HG03280 (cell line): ENCODE measurements at regions not wholly inside any gene's neighbourhood (a gene's known extent, or its start where the extent isn't known, plus 50 kb on each side); places are given as distances from the start of the nearest gene placed in this dataset.

ENCODE experiments used
- ATAC-seq: cut with Tn5 transposase; IDR thresholded peaks from one replicate; pipeline ENCODE4 v1.9.1; 2021; ENCODE audit warnings: mild to moderate bottlenecking, moderate library complexity; ENCODE audit not compliant: unreplicated experiment

DNA sequence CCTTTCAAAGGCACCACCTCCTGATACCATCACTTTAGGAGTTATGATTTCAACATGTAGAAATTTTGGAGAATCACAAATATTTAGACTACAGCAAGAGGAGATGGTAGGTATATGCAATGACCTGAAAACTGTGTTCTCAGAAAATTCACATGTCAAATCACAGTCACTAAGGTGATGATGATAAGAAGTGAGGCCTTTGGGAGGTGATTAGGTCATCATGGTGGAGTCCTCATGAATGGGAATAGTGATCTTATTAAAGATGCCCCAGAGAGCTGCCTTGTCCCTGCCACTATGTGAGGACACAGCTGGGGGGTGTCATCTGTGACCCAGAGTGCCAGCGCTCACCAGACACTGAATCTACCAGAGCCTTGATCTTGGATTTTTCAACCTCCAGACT, 513.5 kb upstream of the TUSC1 start:
- no peak for ATAC-seq

DNA sequence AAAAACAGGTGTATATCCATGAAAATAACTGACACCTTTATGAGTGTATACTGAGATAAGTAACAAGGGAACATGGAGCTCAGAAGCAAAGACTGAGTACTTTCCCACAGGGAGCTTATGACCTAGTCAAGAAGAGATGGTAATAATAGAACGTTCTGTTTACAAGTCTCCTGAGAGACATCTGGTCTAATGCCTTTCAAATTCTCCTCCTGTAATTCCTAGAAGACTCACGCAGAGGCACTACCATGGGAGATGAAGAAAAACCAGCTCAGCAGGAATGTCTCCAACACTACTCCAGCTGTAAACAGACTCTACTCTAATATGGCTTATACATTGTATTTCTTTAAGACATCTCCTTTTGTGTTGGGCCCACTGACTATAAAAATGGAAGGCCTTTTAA, 503.6 kb upstream of the TUSC1 start:
- ATAC-seq: no peak

DNA sequence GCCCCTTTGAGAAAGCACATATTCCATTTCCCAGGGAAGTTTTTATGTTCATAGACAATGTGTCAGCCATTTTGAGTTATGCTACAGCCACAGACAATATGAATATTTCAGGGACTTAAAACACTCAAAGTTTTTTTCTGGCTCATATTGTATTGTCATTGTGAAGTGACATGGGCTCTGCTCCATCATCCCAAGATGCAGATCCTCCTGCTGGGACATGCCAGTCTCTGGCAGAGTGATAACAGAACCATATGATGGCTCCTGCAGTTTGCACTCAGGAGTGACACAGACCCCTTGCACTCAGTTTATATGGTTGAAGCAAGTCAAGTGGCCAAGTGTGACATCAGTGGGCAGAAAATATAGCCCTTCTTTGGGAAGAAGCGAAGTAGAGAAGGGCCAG, 498.4 kb upstream of the TUSC1 start:
- no peak for ATAC-seq

DNA sequence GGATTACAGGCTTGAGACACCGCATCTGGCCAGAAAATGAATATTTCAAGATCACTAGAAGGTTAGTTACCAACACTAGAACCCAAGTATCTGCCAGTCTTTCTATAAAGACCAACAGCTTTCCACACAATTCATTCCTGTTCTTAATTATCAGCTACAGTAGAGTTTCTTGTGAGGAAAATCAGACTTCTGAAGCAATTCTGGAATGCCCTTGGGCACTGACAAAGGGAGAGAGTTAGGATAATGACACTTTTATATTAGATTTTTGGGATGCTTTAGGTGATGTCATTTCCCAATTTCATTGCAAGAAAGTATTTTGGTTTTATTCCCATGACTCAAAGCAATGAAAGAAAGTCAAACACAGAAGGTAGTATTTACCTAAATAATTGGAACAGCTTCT, 497.0 kb upstream of the TUSC1 start:
- no peak for ATAC-seq

DNA sequence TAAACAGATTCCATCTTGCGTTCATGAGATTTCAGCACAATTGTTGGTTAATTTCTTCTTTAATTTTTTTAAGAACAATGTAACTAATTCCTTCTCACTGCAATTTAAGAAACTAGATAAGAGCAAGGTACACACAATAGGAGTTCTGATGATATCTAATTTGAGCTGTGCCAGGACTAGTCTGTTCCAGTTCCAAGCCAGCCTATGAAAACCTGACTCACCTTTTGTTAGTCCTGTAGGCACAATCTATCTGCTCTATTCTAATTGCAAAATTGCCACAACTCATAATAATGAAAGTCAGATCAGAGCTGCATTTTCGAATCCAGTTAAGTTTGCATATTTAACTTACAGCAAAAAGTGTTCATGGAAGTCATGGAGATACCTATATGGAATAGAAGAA, 494.1 kb upstream of the TUSC1 start:
- no peak for ATAC-seq

DNA sequence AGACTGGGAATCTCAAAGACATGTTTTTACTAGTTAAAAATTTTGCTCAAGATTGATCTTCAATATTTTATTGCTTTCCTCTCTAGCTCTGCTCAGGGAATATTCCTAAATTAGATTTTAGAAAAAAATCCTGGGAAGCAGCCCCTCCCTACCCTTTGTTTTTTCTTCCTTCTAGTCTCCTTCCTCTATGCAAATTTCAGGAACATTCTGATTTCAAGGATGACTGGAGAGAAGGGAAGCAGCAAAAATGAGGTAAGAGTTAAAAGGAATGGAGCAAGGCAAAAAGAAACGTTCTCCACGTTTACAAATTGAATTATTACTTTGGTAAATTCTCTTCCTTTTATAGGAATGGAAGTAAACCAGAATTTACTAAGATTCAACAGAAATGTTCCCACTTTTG, 493.4 kb upstream of the TUSC1 start:
- ATAC-seq: no peak

DNA sequence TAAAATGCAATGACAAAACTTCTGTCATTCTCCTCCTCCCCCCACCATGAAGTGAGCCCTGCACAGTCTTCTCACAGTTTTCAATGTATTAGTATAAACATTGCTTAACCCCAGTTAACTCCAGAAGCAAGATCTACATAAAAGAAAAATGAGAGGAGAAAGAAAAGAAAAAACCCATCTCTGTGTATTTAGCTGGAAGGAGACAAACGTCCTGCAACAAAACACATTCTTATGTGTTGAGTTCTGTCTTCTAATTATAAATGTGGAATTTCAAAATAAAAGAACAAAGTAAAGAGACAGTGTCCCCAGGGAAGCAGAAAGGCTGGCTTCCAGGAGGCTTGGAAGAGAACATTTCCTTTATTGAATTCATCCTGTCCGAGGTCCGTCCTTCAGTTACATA, 491.9 kb upstream of the TUSC1 start:
- ATAC-seq: no peak

DNA sequence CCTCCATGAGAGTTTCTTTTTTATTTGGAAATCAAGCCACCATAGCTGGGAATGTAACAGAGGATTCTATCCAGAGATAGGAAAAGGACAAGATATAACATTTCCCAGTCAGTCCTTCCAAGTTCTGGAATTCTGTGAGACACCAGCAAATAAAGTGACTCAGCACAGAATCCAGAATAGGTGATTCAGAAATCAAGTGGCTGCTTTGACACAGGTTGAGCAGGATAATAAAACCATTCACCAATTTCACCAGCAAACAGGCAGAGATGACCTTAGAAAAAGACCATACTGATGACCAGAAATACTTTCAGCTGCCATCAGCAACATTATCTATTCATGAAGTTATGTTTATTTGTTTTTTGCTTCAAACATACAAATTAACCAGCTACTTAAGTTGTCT, 491.5 kb upstream of the TUSC1 start:
- ATAC-seq: no peak

DNA sequence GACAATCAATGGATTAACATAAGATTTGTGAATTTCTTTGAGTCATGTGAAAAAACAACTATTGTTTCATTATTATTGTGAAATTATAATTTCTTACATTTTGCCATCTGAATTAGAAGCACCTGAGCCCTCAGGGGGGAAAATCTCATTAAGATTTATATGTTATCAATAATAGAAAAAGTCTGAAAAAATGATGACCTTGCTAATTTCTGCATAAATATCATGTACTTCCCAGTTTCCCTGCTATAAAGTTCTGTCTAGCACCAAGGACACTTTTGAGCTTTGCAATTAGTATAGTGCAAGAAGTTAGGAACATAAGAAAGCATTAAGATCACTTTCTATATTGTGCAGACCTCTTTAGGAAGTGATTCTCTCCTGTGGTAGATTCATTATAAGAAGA, 488.3 kb upstream of the TUSC1 start:
- no peak for ATAC-seq

DNA sequence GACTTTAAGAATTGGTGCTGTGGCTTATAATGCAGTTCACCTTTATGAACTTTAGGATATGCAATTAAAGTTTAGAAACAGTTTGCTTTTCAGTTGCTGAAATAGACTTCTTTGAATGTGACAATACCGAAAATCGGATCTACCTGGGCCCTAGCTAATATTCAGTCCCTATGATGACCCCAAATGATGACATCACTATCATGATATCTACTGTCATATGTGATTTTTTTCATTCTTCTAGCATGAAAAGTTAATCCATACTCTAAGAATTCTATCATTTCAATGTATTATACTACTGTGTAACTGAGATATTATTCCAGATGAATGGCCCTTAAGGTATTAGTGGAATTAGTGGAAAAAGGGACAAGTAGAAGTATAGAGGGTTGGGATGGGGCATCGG, 487.2 kb upstream of the TUSC1 start:
- ATAC-seq: no peak

DNA sequence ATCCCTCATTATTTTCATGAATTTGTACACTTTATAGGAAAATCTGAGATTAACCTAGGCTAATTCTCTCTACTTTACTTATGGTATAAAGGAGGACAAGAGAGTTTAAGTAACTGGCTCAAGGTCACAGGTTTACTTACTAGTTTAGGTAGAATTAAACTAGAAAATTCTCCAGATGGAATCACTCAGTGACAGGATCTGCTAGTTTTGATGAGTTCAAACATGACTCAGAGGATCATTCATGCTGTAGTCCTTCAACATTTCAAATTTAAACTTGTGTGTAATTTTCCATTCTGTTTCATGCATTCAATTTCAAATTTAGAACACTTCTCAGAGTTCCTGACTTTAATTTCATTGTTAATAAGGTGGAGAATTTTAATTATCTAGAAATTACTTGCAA, 485.7 kb upstream of the TUSC1 start:
- ATAC-seq: no peak

DNA sequence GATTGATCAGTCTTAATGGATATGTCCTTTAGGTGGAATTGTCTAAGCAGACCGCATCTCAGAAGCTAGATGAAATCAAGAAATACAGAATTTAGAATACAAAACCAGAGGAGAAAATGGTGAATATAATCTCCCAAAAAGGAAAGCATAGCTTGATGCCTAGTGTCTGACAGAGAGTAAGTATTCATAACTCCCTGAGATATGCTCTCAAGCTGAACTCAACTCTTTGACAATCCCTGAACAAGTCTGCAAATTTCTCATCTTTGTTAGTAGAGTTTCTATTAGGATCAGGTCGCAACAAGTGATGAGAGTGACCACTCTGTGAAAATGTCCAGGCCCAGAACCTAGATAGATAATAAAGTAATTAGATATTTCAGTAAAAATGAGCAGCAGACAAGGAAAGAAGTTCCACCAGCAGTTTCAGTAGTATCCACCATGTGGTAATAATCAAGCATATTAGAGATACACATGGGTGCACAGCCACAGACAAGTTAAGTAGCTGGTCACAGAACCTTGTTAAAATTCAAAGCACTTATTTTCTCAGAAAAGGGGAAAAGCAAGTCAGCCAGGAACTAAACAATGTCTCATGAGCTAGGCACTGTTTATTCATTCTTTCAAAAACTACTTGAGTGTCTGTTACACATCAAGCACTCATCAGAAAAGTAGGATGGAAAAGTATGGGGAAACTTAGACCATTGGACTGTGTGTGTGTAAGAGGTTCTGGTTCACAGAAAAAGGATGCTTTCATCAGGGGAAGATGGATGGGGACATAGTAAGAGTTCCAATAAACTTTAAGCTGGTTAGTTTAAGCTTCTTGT, 481.5 kb upstream of the TUSC1 start:
- no peak for ATAC-seq

DNA sequence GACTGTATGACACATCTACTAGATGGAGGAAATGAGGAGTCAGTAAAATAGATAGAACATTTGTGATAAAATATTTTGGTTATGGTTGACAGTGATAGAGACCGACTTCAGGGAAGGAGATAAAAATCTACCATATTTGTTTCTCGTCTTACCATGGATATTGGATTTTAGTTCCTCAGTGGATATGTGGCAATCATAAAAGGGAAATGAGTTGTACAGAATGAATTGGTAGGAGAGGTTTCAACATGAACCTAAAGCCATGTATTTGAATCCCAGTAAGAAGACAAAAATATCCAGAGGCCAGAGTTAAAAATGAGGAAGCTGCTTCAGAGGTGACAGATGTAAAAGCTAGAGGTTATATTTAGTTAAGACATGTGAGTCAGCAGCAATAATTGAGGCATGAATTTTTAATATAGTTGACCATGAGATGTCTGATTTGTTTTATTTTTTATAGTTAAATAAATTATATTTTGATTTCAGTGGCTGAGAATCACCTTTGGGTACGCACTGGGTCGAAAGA, 480.4 kb upstream of the TUSC1 start:
- no peak for ATAC-seq

DNA sequence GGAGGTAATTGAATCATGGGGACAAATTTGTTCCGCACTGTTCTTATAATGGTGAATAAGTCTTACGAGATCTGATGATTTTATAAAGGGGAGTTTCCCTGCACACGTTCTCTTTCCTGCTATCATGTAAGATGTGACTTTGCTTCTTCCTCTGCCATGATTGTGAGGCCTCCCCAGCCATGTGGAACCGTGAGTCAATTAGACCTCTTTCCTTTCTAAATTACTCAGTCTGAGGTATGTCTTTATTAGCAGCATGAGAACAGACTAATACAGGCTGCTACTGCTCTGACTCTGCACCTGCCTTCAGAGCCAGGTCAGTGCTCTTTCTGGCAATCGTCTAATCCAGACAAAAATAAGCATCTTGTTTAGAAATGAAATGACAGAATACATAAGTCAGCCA, 479.2 kb upstream of the TUSC1 start:
- ATAC-seq: peak; percentile 81

DNA sequence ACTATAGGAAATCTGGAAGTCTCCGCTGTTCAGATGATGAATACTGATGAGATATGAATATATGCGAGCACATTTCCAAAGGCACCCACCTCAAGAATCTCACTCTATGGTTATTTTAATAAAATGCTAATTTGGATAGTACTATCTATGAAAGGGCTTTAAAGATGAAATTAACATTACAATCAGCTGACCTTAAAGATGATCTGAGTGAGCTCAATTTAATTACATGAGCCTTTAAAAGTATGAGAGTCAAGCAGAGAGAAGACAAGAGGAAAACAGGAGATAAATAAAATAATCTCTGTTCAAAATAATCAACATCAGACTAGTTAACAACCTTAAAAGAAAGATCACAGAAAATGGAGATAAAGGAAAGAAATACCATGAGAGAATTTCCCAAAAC, 474.1 kb upstream of the TUSC1 start:
- ATAC-seq: no peak

DNA sequence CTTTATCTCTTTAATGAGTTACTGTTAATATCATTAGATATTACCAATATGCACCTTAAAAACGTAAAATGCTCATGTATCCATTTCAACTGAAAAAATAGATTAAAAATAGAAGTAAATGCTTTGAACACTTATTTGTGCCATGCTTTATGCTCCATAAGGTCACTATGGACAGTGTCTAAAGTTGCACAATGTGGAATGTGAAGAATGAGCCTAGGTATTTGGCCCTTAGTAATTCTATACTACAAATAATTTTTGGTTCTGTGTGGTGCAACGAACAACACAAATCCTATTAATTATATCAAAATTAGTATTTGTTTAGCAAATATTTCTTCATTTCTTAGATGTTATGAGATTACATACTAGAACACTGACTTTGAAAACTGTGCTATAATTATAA, 469.9 kb upstream of the TUSC1 start:
- no peak for ATAC-seq

DNA sequence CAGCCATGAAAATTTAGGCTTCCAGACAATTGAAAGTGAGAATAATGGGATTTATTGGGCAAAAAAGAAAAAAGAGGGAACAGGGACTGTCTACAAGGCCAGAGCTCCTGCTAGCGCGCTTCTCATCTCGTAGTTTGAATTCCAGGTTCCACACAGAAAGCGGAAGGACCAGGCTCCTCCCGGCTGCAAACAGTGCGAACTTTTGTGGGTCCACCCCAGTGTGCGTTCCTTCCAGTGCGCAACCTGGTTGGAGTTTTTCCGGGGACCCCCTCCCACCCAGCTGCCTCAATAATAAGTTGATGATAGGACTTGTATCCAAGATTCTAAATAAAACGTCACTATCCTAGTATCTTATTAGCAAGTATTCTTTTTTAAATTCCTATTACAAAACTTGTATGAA, 467.7 kb upstream of the TUSC1 start:
- no peak for ATAC-seq

DNA sequence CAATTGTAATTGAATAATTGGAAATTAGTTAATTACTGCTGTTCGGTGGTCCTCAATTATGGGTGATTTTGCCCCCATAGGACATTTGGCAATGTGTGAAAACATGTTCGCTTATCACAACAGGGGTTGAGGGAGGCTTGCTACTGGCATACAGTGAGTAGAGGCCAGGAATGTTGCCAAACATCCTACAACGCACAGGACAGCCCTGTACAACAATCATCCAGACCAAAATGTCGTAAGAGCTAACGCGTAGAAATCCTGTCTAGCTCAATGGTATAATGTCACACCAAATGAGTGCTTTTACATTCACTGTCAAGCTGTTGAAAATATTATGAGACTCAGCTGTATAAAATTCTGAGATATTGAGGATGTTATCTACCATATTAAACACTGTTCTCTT, 464.4 kb upstream of the TUSC1 start:
- no peak for ATAC-seq

DNA sequence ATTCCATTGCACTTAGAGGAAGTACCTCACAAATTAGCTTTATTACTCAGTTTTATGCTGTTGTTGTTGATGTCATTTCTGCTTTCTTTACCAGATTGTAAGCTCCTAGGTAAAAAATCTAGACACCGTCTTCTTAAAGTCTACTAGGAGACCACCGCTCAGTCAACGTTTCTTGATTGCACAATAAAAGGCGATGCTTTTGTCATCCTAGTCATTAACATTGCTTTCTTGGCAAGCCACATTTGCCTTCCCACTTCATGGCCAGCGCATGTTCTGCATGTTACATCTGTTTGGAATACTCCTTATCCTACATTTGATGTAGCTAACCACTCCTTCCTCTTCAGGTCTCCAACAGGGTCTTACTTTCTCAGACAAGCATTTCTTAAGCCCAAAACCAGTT, 464.0 kb upstream of the TUSC1 start:
- no peak for ATAC-seq

DNA sequence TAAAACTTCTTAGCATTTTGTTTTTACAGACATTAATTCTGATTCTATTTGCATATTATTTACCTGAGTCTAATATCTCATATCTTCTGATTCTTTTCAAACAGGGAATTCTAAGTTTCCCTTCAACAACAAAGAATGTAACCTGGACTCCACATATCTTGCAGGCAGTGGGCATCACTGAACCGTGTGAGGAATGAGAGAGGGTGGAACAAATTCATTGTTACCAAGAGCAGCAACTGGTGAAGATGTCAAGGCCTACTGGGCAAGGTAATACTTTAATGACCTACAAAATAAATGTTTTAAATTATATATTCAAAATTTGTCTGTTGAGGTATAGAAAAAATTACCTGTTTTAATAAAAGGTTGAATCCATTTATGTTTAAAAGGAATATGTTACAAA, 455.3 kb upstream of the TUSC1 start:
- ATAC-seq: no peak

DNA sequence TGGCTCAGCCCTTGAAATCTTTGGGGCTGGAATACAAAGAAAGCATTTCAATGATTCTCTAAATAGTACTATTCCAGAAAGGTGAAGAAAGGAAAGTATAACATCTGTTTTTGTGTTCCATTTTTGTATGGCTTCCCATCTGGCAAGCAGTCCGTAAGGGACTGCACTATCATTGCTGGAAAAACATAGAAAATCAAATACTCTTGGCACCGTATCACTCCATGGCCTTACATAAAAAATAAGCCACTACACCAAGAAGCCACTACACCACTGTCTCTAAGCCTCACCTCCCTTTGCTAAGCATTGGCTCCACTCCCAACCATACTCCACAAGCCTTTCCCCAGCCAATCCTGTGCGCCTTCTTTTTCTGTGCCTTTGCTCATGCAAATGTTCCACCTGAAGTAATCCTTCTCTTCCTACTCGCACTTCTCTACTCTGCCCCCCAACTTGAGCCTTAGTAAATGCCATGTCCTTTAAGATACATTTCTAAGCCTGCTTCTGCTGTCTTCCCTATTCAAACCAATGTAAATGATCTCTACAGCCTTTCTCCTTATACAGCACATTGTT, 454.6 kb upstream of the TUSC1 start:
- ATAC-seq: no peak

DNA sequence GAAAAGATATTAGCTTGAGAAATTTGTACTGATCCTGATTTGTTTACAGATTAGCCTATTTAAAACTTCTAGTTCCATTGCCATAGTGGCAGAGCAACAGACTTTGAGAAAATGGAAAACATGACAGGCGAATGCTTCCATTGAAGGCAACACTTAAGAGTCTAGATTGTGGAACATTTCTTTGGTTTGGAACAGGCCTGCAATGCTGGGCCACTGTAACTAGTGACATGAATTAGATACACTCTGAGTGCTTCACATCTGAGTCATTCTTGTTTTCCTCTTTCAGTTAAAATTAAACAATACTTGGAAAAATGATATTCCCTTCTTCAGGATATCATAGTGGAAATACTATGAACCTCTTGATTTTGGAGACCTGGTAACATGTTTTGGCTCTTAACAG, 453.6 kb upstream of the TUSC1 start:
- no peak for ATAC-seq

DNA sequence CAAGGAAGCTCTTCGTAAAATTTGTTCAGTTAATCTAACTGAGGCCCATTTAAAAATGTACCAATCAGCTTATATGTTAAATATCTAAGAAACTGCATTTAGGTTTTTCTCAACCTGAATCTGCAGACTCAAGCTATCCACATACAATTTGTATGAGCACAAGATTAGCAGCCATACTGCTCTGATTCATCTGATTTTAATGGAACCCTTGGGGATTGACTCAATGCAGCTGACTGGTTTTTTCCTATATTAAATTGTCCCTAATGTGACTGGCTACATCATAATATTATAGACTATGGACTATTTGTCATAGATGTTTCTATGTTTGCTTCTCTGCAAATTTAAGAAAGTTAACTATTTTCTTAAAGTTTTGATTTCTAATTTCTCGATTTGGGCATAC, 451.0 kb upstream of the TUSC1 start:
- ATAC-seq: no peak
